Neural cell (in vitro differentiated cells): ENCODE measurements at regions not wholly inside any gene's neighbourhood (a gene's known extent, or its start where the extent isn't known, plus 50 kb on each side); places are given as distances from the start of the nearest gene placed in this dataset.

Source experiments
- H2AFZ ChIP-seq: fragments of 200-600, 300-800 bp; sonication (generic), shearing (Covaris generic); 2 replicates; pipeline ENCODE4 v1.6.0; 2014; ENCODE audit warnings: low read depth, mild to moderate bottlenecking, antibody characterized with exemption, low read length, moderate library complexity
- H3F3A ChIP-seq: fragments of 200-600 bp; shearing (Covaris generic); 2 replicates; pipeline ENCODE4 v1.6.1; 2016; ENCODE audit warnings: mild to moderate bottlenecking, moderate library complexity, mixed read lengths, antibody characterized with exemption, low read length; ENCODE audit not compliant: insufficient read depth, poor library complexity, severe bottlenecking
- H3K27ac ChIP-seq: fragments of 200-600, 300-800 bp; sonication (generic), shearing (Covaris generic); 2 replicates; pipeline ENCODE4 v1.5.1; 2014; ENCODE audit warnings: mild to moderate bottlenecking, low read length, moderate library complexity
- H3K27me3 ChIP-seq: fragments of 300-800, 200-600 bp; sonication (generic), shearing (Covaris generic); 2 replicates; pipeline ENCODE4 v1.6.0; 2014; ENCODE audit warnings: mild to moderate bottlenecking, low read depth, low read length, moderate library complexity; ENCODE audit not compliant: insufficient read depth
- H3K36me3 ChIP-seq: fragments of 300-800, 200-600 bp; sonication (generic), shearing (Covaris generic); 2 replicates; pipeline ENCODE4 v1.5.1; 2014; ENCODE audit warnings: mild to moderate bottlenecking, antibody characterized with exemption, low read length, moderate library complexity; ENCODE audit not compliant: insufficient read depth
- H3K4me2 ChIP-seq: fragments of 300-800, 200-600 bp; sonication (generic), shearing (Covaris generic); 2 replicates; pipeline ENCODE4 v1.6.0; 2014; ENCODE audit warnings: mild to moderate bottlenecking, low read length
- H3K4me3 ChIP-seq: fragments of 300-800, 200-600 bp; sonication (generic), shearing (Covaris generic); 2 replicates; pipeline ENCODE4 v1.5.1; 2014; ENCODE audit warnings: mild to moderate bottlenecking, low read length, moderate library complexity
- H3K79me2 ChIP-seq: fragments of 200-600 bp; shearing (Covaris generic); replicated peaks from 2 replicates; pipeline ENCODE4 v1.6.0; 2014; ENCODE audit warnings: mild to moderate bottlenecking, low read length, moderate library complexity; ENCODE audit not compliant: insufficient read depth
- H3K9ac ChIP-seq: fragments of 300-800, 200-600 bp; sonication (generic), shearing (Covaris generic); 2 replicates; pipeline ENCODE4 v1.6.1; 2016; ENCODE audit warnings: mild to moderate bottlenecking, low read length, mixed read lengths
- H3K9me2 ChIP-seq: fragments of 200-600 bp; shearing (Covaris generic); 2 replicates; pipeline ENCODE4 v1.6.1; 2016; ENCODE audit warnings: mild to moderate bottlenecking, low read length, mixed read lengths; ENCODE audit not compliant: insufficient read depth
- H3K9me3 ChIP-seq: fragments of 200-600, 300-800 bp; sonication (generic), shearing (Covaris generic); 2 replicates; pipeline ENCODE4 v1.6.1; 2016; ENCODE audit warnings: mild to moderate bottlenecking, mixed run types, low read length, moderate library complexity, mixed read lengths
- H4K20me1 ChIP-seq: fragments of 200-600 bp; shearing (Covaris generic); 2 replicates; pipeline ENCODE4 v1.6.1; 2016; ENCODE audit warnings: mild to moderate bottlenecking, mixed run types; ENCODE audit not compliant: insufficient read depth
- CTCF ChIP-seq: fragments of 450-650 bp; IDR thresholded peaks from 2 replicates; pipeline ENCODE4 v1.5.1; 2014; ENCODE audit warnings: antibody characterized with exemption, mild to moderate bottlenecking, moderate library complexity; ENCODE audit not compliant: poor library complexity, severe bottlenecking
- EP300 ChIP-seq: fragments of 450-650 bp; conservative IDR thresholded peaks from 2 replicates; pipeline ENCODE4 v1.6.1; 2014; ENCODE audit warnings: antibody characterized with exemption, mild to moderate bottlenecking, moderate library complexity; ENCODE audit not compliant: poor library complexity, severe bottlenecking
- EZH2 ChIP-seq: fragments of 200-600, 300-800 bp; shearing (Covaris generic), sonication (generic); IDR thresholded peaks from 2 replicates; pipeline ENCODE4 v1.6.1; 2014; ENCODE audit warnings: antibody characterized with exemption, low read length, borderline replicate concordance, mild to moderate bottlenecking; ENCODE audit not compliant: insufficient read depth, poor library complexity, severe bottlenecking
- MXI1 ChIP-seq: fragments of 450-650 bp; conservative IDR thresholded peaks from 2 replicates; pipeline ENCODE4 v1.6.1; 2014; ENCODE audit warnings: antibody characterized with exemption, mild to moderate bottlenecking; ENCODE audit not compliant: poor library complexity, severe bottlenecking
- POLR2AphosphoS5 ChIP-seq: IDR thresholded peaks from 2 replicates; pipeline ENCODE4 v1.6.1; 2012
- RAD21 ChIP-seq: fragments of 450-650 bp; conservative IDR thresholded peaks from 2 replicates; pipeline ENCODE4 v1.6.1; 2014; ENCODE audit warnings: antibody characterized with exemption, mild to moderate bottlenecking, moderate library complexity
- REST ChIP-seq: IDR thresholded peaks from 2 replicates; pipeline ENCODE4 v1.6.1; 2012; ENCODE audit warnings: borderline replicate concordance
- SMC3 ChIP-seq: fragments of 450-650 bp; conservative IDR thresholded peaks from 2 replicates; pipeline ENCODE4 v1.6.1; 2014; ENCODE audit warnings: antibody characterized with exemption, mild to moderate bottlenecking, moderate library complexity; ENCODE audit not compliant: poor library complexity
- TAF1 ChIP-seq: IDR thresholded peaks from 2 replicates; pipeline ENCODE4 v1.6.1; 2012; ENCODE audit warnings: low read depth

GRCh38 chr14:49463146-49463545, 123.0 kb downstream of the RPS29 start:
- no peaks in the 10 kb centered on the region for H3F3A ChIP-seq
- no peaks in the 10 kb centered on the region for H3K36me3 ChIP-seq
- no peaks in the 10 kb centered on the region for H3K27me3 ChIP-seq
- H4K20me1 ChIP-seq = no peaks in the 10 kb centered on the region
- H3K9ac ChIP-seq = no peak overlapping the region
- H3K9me2 ChIP-seq = no peaks in the 10 kb centered on the region
- no peaks in the 10 kb centered on the region for H3K79me2 ChIP-seq
- no peaks in the 10 kb centered on the region for H3K9me3 ChIP-seq
- TF ChIP-seq REST (no peak), MXI1 (no peak), EZH2 (no peak), POLR2AphosphoS5 (no peak), CTCF (no peak), EP300 (no peak), TAF1 (no peak), SMC3 (no peak), RAD21 (no peak)
- H2AFZ ChIP-seq = no peak overlapping the region
- H3K4me2 ChIP-seq = no peak overlapping the region
- no peak overlapping the region for H3K4me3 ChIP-seq
- H3K27ac ChIP-seq = no peak overlapping the region

GRCh38 chr14:49461529-49462401, 124.4 kb downstream of the RPS29 start:
- H2AFZ ChIP-seq = no peak overlapping the region
- no peak overlapping the region for H3K4me2 ChIP-seq
- H3K36me3 ChIP-seq = no peaks in the 10 kb centered on the region
- H4K20me1 ChIP-seq = no peaks in the 10 kb centered on the region
- no peaks in the 10 kb centered on the region for H3K9me3 ChIP-seq
- no peaks in the 10 kb centered on the region for H3F3A ChIP-seq
- no peaks in the 10 kb centered on the region for H3K27me3 ChIP-seq
- H3K9ac ChIP-seq = no peak overlapping the region
- H3K27ac ChIP-seq = no peak overlapping the region
- H3K79me2 ChIP-seq = no peaks in the 10 kb centered on the region
- no peaks in the 10 kb centered on the region for H3K9me2 ChIP-seq
- no peak overlapping the region for H3K4me3 ChIP-seq
- no peak for TF ChIP-seq SMC3
